DMS 273 (cell line): ENCODE measurements at regions not wholly inside any gene's neighbourhood (a gene's known extent, or its start where the extent isn't known, plus 50 kb on each side); places are given as distances from the start of the nearest gene placed in this dataset.

Experiments used
- DNase-seq: peaks from one replicate; lab custom pipeline; 2025; ENCODE audit not compliant: unreplicated experiment; lab: John Stamatoyannopoulos, UW

DNA sequence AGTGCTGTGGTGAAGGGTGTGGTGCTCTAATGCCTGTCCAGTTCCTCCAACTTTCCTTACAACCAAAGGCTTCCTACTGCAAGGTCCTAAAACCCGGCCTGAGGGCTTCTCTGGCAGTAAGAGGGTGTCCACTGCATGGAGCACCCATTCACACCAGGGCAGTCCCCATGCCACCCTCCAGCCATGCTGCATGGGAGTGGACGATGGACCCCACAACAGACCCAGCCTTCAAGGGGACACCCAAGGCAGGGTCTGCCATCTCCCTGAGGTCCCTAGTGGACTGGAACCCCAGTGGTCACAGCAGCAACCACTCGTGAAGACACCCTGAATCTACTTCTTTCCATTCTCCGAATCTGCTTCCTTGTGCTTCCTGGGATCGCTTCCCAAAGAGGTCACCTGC is 117.6 kb upstream of the SOX1 start:
- DNase-seq = no peak

DNA sequence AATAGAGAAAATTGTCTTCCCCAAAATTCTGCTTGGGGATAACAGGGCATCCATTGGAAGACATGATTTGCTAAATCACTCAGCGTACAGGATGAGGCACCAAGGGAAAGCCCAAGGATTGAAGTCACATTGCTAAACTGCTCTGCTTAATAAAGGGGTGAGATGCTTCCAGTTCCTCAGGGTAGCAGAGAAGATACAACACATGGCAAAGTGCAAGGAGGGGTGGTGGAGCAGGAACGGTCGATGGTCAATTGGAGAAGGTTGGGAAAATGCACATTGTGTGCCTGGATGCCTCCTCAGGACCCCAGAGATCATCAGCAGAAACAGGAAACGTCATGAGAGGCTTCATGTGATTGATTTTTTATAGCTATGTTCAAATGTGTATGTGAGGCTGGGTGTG is 116.3 kb upstream of the SOX1 start:
- DNase-seq = no peak

- DNase-seq = peak; percentile 0
Observed at GRCh38 chr13:111952032-111952431, 114.9 kb upstream of the SOX1 start.

- no peak for DNase-seq
Observed at GRCh38 chr13:111952814-111953213, 114.1 kb upstream of the SOX1 start.

- no peak for DNase-seq
Observed at GRCh38 chr13:111953546-111954178, 113.3 kb upstream of the SOX1 start.

DNA sequence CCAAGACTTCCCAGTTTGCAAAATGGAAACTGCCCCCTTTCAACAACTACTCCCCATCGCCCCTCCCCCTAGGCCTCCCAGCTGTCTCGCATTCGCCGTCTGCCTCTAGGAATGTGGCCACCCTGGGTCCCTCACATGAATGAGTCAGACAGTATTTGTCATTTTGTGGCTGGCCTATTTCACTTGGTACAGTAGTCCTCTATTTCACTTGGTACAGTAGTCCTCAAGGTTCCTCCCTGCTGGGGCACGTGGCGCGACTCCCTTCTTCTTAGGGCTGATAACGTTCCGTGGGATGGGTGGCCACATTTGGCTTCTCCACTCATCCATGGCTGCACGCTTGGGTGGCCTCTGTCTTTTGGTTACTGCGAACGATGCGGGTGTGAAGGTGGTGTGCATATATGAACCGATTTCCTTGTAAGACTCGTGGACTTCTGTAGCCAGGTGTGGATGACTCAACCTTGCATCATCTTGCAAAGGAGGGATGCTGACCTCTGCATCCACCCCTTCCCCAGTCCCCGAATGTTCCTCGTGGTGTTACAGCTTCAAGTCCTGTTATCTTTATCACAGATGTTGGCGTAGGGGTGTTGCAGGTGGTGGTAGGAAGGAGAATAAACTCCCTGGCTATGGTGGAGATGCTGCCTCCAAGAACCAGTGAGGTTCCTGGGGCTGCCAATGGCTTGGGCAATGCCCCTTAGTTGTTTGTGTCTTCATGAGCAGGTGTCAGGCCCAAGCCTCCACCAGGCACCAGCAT is 112.1 kb upstream of the SOX1 start:
- DNase-seq = no peak

DNA sequence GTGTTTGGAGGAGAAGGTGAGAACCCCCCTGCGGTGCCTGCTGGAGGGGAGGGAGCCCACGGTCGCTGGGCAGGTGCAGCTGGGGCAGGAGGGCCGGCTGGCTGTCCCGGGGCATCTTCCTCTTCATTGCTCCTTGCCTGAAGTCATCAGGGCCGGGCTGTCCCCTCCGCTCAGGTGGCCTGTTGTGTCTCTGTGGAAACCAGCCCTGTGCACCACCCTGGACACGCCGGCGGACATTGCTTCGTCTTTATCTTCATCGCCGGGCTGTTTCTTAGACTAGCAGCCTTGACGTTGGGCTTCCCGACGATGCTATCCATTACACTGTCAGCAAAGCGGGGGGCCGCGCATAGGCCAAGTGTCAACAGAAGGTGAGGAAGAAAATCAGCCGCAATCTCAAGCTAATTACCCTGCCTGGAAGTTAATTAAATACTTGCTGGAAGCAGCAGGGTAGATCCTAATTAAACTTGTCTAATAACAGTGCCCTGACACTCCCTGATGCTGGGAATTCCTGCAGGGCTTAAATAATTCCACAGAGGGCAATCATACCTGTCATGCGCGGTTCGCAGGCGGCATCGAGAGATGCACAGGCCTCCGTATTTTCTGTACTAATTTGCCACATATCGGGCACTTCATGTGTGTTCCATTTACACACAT is 111.4 kb upstream of the SOX1 start:
- no peak for DNase-seq

DNA sequence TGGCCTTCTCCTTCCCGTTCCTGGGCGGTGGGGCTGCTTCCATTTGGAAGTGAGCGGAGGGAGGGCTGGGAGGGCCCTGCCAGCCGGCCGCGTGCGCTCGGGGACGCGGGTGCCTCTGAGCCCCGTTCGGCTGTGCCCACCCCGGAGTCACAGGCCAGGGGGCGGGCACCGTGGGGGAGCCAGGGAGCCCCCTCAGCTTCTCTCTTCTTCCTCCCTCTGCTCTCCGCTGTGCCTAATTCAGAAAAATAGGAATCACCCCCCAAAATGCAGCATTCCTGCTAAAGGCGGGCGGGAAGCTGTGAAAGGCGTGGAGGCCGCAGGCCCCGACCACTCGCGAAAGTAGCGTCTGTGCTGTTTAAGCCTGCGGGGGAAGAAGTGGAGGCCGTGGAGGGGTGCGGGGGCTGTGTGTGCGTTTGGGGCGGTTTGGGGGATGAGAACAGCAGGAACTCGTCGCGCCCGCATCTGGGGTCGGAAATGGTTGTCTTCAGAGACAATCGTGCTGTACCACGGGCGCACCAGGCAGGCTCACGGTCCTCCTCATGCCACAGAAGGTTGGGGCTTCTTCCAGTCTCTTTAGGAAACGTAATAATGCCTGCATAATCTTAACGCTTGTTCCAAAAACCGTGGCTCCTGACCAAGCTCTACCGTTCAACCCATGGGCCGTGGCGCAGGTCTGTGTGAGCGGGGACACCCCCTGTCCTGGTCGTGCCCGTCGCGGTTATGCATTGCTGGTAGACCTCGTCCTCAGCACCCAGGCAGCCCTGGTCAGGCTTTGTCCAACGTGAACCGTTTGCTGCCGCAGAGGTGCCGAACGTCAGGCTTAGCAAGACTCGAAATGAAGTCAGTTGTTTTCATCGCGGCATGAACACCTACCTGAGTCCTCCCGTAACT is 110.4 kb upstream of the SOX1 start:
- DNase-seq = no peak

DNA sequence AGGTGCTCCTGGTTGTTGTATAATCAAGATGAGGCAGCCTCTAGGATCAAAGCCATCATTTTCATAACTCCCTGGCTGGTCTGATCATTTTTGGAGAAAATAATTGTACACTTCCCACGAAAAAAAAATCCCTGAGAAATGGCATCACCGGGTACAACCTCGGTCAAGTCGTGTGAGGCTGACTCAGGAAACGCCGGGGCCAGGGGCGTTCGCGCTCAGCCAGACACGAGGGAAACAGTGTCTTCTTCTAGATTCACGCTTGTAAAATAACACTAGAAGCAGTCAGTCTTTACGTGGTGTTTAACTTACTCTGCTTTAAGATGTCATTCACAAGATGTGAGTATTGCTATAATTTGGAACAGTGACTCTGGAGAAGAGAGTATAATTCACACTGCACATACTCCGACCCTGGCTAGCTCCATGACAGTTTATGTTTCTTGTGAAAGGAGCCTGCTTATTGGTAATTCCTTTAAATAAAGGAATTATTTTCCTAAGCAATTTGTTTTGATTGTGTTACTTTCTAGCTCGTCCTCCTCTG is 109.0 kb upstream of the SOX1 start:
- no peak for DNase-seq

DNA sequence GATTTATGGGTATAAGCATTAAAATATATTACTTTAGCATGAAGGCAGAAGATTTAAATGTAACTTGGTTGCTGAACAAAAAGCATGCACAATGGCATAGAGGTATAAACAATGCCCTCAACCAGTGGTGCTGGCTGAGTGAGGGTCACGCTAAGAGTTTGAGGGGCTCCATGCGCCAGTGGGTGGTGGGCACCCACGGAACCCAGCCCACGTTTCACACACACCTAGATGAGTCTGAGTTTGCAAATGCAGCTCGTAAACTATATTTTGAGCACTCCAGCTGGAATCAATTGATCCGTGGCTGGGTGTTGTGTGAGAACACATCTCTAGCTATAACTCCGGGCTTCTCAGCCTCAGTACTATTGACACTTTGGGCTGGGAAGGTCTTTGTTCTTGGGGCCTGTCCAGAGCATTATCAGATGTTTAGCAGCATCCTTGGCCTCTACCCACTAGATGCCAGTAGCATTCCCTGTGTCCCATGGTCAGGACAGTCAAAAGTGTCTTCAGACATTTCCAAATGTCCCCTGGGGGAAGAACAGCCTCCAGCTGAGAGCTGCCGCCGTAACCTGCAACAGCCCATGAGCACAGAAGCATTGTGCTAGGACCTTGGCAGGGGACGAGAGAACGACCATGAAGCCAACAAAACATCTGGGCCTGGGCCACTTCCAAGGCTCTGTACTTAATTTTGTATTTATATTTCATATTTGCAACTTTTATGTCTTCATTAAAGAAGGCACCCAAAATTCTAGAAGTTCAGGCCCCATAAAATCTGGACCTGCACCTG is 108.1 kb upstream of the SOX1 start:
- no peak for DNase-seq

DNA sequence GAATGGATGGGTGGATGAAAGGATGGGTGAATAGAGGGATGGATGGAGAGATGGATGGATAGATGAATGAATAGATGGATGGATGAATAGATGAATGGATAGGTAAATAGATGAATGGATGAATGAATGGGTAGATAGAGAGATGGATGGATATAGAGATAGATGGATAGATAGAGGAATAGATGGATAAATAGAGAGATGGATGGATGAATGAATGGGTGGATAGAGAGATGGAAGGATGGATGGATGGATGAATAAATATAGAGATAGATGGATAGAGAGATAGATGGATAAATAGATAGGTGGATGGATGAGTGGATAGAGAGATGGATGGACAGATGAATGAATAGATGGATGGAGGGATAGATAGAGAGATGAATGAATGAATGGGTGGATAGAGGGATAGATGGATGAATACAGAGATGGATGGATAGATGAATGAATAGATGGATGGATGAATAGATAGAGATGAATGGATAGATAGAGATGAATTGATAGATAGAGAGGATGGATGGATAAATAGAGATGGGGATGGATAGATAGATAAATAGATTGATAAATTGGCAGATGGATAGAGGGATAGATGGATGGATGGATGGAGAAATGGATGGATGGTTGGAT is 106.7 kb upstream of the SOX1 start:
- no peak for DNase-seq

DNA sequence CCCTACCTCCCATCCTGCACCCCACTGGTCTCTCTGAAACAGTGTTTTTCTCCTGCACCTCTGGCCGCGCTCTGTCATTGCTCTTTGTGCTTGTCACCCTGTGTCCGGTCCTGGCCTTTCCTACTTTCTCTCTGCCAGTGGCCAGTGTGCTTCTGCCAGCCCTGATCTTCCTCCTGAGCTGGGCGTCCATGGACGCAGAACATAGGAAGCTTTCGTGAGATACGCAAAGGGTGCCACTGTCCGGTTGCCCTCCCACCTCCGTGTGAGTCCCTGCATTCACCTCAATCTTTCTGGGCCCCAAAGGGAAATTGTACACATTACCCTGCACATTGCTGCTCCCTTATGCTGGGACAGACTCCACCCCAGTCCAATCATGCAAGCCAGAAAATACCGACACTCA is 105.7 kb upstream of the SOX1 start:
- DNase-seq = no peak

GRCh38 chr13:111961651-111962192 is 105.2 kb upstream of the SOX1 start:
- DNase-seq = no peak

DNA sequence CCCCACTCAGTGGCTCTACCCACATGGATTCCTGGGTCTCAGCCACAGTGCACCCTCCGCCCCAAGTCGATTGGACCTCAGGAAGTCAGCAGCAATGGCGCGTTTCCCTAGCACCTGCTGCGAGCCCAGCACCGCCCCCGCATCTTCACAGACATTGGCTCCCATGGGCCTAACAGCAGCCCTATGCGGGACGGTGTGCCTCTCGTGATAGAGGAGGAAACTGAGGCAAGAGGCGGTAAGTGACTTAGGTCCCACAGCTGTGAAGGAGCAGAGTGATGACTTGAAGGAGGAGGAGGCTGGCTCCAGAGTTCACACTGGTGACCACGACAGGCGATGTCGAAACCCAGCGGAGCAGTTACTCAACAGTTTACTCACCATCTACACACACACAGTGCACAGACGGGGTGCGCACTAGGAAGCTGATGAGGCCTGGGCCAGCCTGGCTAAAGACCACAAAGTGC is 104.5 kb upstream of the SOX1 start:
- DNase-seq = no peak

GRCh38 chr13:111963031-111963430 is 103.9 kb upstream of the SOX1 start:
- no peak for DNase-seq

DNA sequence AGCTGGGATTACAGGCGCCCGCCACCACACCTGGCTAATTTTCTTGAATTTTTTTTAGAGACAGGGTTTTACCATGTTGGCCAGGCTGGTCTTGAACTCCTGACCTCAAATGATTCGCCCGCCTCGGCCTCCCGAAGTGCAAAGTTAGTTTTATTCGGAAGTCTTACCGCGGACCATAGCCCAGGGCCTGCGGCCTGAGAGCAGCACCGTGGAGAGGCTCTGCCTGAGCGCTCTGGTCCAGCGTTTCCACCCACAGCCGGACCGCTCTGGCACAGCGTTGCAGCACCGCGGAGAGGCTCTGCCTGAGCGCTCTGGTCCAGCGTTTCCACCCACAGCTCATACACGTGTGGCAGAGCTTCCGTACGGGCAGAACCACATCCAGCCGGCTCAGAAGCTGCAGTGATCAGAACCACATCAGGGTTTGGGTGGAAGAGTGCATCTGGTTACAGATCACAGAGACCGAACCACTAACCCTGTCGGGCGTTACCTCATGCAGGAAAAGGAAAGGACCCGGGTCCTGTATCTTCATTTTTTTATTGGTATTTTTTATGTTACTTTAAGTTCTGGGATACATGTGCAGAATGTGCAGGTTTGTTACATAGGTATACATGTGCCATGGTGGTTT is 102.4 kb upstream of the SOX1 start:
- DNase-seq = no peak

- DNase-seq = no peak
Observed at GRCh38 chr13:111965466-111966214, 101.3 kb upstream of the SOX1 start.

- DNase-seq = no peak
Observed at GRCh38 chr13:111966933-111967332, 100.0 kb upstream of the SOX1 start.
